ENCODE measurements at regions not wholly inside any gene's neighbourhood (a gene's known extent, or its start where the extent isn't known, plus 50 kb on each side); places are given as distances from the start of the nearest gene placed in this dataset.
"Not testable (repeated sequence)": the region's sequence is repeated elsewhere in the genome, so short reads cannot be mapped to it uniquely, and the experiment has no call there.

DNA sequence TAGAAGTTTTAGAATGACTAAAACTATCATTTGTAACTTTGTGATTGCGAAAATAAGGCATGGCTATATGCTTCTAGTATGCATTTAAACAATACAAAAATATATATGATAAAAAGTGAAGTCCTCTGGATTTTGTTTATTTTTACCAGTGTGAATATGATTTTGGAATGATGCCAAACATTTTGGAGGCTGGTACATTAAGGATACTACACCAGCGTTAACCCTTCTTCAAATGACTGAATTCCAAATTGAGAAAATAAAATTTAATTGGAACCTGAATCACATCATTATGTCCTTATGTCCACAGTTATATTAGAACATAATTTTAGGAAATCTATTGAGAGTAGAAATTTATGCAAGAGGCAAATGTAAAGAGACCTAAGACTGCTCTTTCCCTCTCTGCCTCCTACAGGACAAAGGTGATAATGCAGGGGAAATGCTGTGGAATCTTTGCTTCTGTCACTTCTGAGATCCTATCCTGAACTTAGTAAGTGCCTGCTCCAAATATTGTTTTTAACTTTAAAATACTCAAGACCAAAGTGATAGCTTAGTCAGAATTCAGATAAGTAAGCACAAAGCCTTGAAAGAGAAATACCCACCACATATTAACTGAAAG is 121.1 kb upstream of the NANOGP8 start:
- peak; percentile 49 for DNase-seq

DNA sequence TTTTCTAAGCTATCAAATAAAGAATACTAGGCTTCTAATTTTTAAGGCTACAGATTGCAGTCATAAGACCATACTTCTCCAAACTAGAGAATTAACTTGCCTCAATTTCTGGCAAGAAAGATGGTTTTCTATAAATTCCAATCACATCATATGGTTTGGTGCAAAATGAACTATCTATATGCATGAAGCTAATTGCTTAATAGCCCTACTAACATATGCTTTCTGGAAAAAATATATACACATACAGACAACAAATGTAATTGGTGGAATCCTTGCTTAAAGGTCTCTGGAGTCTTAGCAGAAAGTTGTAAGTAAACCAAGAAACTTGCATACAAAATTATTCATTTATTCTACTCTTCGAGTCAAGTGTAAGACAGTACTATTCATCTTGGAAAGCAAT is 113.1 kb upstream of the NANOGP8 start:
- DNase-seq = no peak

DNA sequence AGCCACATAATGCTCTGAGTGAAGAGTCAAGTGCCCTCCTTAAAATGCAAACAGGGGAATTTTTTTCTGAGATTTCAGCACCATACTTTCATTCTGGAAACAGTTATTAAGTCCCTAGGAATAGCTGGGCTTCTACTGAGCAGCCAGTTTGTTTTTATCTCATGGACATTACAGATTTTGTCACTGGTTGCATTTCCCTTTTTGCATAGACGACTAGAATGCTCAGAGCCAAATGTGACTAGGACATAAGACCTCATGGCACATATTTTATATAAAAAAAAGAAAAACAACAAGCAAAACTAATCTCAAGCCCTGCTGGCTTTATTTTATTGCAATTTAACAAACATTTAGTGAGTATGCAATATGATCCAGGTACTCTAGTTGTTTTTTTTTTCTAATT is 112.7 kb upstream of the NANOGP8 start:
- DNase-seq = no peak

DNA sequence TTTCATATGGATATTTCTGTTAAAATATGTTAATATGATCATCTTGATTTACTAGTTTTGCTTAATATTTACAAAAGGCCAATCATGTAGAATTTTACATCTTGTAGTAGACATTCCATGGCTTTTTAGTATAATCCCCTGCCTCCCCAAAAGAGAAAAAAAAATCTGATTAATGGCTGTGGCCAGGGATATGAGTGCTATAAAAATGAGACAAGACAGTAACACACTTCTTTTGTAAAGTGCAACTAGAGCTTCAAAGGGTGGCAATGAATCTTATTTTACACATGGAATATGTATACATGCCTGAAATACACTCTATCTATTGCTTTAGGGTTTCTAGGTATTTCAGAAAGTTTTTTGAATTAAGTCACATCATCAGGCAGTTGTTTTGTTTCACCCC is 112.2 kb upstream of the NANOGP8 start:
- no peak for DNase-seq

DNA sequence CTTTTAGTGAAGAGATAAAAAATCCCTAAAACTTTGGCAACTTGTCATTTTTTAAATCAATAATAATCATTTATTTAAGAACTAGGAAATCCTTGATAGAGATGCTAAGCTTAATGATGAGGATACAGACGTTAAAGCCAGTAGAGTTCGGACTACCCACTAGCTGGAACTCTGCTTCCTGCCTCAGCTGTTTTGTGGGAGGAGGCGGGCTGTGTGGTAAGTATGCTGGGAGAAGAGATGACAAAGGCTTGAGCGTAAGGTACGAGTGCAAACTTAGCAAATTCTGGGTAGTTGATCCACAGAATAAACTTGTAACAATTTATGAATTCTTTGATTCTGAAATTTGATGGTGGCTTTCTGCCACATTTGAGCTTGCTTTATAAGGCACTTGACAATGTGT is 111.2 kb upstream of the NANOGP8 start:
- DNase-seq = no peak

DNA sequence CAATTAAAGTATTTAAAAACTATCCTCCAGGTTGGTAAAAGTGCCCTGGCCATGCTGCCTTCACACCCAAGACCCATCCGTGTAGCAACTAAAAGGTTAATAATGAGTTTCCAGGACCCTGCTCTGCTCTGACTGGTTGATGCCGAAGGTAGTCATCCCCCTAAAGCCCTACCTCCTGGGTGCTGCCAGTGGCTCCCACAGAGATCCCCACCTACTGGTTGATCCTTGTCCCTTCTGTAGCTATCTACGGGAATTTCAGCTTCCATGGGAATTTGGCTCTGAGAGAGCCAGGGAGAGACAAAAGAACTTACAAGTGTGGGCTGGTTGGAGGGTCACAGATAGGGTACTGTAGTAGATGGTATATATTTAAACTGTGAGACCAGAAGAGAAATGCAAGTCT is 110.6 kb upstream of the NANOGP8 start:
- no peak for DNase-seq

DNA sequence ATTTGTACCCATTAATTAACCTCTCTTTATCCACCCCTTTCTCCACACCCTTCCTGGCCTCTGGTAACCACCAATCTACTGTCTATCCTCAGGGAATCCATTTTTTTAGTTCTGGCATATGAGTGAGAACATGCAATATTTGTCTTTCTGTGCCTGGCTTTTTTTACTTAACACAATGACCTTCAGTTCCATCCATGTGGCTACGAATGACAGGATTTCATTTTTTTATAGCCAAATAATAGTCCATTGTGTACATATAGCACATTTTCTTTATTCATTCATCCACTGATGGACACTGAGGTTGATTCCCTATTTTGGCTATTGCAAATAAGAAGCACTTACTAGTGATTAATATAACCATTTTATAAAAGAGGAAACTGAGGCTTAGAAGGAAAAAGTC is 109.9 kb upstream of the NANOGP8 start:
- no peak for DNase-seq

DNA sequence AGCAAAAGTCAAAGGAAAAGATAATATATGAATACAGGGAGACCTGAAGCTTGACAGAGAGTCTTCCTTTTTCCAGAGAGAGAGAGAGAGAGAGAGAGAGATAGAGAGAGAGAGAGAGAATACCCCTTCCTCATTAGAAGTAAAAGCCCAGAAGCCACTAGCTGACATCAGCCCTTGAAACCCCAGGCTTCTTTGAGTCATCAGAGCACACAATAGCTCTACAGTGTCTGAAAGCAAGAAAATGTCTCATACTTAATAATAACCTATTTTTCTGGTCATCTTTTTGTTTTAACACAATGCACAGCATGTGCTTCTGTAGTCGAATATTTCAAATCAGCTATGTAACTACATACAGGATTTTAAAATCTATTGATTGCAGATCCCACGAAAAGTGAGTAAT is 109.2 kb upstream of the NANOGP8 start:
- no peak for DNase-seq

DNA sequence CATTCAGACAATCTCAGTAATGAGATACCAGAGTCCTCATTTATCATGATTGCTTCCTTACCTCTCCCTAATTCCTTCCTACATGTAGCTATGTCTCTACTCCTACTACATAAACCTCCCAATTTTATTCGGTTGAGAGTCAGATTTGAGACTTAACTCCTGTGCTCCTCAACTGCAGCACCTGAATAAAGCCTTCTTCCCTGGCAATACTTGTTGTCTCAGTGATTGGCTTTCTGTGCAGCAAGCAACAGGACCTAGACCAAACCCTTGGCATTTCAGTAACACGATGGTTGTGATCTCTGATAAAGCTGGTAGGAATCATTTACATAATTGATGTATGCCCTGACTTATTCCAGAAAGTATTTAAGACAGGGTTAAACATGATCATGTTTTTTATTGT is 106.7 kb upstream of the NANOGP8 start:
- no peak for DNase-seq

DNA sequence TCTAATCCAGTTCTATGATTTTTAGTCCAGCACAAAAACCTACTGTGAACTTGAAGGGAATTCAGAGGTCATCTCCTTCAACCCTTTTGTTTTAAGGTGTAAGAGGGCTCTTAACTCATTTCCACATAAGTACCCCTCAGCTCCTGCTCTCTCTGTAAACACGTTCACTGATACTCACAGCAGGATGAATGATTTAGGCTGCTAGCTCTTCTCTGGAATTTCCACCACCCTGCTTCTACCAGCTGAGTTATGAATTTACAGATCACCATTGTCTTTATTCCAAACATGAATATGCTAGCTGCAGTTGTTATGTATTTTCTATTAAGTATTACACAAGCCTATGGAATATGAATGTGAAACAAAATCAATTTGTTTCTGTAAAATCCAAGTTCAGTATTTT is 101.3 kb upstream of the NANOGP8 start:
- DNase-seq = no peak

DNA sequence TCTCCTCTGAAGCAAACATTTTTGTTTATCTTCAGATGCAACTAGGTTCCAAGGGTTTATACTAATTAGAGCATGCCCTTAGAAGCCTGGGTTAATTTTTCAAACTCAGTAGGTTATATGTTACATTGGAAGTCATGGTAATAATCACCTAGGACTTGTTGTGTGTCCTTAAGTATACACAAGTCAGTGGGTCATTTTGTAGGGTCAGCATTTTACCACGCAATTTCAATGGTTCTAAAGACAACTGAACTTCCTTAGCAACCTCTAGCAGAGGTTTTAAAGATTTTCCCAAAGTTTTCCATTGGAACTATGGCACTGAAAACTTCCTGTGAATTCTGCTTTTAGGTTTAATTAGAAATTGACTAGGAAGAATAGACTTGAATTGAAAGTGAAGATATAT is 99.6 kb upstream of the NANOGP8 start:
- no peak for DNase-seq

DNA sequence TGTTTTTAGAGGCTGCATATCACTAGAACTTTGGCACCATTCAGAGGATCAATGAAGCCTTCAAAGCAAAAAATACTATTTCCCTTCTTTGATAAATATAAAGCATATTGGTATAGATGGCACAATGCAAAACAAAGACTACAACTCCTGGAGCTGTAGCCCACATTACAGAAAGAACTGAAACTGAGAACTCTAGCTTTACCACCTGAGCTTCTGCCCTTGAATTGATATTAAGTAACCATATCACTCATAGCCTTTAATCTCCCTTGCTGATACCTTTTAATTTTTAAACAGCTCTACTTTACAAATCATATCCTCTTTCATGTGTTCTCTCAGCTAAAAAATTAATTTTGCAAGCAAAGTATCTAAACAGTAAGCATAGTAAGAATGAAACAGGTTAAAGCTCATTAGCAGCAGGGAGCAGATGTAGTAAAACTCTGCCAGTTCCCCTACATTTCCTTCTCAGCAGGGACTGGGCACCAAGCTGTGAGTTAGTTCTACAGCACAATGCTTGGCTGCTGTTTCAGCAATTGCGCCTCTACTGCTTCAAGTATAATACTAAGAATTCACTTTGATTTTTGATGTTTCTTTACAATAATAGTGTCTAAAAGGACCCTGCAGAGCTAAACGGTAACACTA is 97.9 kb upstream of the NANOGP8 start:
- DNase-seq = no peak

DNA sequence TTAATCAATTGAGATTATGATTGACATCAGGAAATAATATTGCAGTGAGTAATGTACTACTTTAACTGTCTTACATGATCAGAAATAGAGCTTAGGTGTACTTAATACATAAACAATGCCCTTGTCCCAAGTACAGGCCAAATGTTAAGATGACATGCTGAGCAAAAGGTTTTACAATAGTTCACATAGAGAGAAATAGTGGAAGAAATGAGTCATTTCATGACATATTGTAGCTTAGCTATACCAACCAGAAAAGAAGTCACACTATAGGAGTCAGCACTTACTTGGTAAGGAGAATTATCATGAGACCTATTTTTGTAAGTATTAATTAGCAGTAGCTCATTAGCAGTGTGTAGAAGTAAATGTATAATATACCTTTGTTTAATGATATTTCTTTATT is 96.4 kb upstream of the NANOGP8 start:
- no peak for DNase-seq

DNA sequence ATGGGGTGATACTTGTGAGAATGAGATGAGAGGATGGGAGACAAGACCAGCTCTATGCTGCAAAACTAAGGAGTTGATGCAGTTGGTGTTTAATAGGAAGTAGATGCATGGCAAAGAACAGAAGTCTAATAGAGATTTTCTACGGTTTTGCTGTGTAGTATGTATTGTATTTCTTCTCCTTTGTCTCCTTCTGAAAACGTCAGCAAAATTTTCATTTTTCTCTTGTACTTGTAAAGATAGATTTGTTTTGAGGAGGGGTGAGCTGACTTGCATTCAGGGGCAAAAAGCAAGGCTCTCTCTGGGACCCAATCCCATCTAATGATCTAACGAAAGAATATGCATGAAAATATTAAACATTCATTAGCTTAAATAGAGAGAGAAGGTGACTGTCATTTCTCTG is 94.6 kb upstream of the NANOGP8 start:
- no peak for DNase-seq

DNA sequence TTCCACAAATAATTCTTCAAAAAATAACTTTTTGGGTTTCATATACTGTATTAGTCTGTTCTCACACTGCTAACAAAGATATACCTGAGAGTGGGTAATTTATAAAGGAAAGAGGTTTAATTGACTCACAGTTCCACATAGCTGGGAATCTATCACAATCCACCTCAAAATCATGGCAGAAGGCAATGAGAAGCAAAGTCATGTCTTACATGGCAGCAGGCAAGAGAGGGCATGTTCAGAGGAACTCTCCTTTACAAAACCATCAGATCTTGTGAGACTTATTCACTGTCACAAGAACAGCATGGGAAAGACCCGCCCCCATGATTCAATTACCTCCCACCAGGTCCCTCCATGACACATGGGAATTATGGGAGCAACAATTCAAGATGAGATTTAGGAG is 93.1 kb upstream of the NANOGP8 start:
- DNase-seq = not testable (repeated sequence)

DNA sequence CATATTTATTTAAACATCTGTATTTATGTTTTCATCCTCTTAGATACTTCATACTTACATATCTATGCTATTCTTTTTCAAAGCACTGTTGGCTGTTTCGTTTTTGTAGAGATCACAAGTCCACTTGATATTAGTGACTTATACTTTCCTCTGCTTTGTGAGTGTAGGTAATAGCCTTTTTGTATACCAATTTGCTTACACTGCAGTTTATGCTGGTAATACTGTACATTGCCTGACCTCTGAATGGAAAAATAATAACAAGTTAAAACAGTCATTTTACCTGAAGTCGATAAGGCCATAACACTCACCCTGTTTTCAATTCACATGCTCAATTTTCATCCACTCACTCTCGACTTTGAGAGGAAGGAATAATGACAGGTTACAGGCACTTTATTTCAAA is 89.9 kb upstream of the NANOGP8 start:
- DNase-seq = no peak

DNA sequence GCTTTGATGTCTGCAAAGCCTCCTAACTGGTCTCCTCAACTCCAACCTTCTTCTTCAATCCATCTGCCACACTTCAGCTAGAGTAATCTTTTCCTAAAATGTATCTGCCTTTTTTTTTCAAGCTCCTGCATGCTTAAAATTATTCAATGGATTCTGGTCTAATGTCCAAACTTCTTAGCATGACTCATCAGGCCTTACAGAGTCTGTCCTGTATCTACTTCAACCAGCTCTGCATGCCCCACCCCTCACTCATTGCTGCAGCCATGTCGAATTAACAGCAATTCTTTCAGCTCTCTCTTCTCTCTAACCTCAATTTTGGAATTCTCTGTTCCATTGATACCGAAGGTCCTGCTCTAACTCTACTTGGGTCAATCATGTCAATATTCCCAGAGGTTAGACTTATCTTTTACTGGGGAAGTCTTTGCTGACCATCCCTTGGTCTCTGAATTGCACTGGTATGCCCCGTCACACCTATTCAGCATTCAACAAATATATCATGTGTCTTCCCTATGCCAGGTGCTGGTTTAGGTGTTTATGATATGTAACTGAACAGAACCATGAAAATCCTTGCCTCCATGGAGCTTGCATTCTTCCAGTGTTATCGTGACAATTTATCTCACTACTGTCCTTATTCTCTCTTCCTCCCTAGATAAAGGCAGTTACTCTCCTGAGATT is 88.5 kb upstream of the NANOGP8 start:
- peak; percentile 46 for DNase-seq

DNA sequence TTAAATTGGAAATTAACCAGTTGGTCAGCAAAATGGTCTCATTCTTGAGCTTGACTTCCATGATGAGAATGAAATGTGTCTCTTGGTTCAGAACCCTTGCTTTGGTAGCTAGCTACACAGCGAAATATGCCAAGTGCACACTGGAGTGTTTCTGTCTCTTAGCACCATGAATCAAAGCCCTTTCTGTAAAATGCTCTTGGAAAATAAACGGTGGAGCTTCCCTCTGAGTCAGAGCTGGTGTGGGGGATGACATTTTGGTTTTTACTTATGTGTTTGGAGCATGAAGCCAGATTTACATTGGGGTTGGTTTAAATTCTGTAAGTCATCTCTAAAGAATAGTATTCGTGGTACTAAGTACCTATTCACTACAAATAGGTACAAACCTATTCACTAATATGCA is 85.1 kb upstream of the NANOGP8 start:
- no peak for DNase-seq

DNA sequence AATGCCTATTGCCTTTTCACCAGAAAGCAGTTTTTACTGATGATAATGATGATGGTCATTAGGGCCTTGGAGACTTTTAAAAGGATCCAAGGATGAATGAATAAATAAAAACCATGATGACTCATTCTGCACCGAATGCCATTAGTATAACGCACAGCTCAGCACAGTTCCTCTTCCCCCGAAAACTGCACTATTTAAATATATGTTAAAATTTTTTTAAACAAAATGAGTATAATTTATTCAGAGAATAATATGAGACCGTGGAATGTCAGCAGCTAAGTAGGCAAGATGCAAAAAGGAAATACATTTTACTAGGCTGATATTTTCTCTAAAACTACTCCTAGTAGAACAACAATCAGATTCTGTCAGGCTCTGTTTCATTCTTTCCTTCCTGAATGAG is 83.4 kb upstream of the NANOGP8 start:
- DNase-seq = no peak

DNA sequence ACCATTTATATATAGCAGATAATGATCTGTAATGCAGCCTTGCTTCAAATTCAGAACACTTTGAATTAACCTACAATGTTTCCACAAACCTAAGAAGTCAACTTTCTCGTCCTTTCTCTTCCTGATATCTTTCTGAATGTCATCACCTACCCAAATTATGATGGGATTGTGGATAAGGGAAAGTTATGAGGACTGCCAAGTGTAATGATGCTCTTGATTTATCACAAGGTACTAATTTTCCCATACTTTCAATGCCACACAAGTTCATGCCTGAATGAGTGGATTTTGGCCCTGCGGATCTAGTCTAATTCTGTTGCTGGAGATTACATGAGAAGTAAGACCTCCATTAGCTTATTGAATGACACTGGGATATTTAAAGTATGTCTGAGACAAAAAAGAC is 82.6 kb upstream of the NANOGP8 start:
- no peak for DNase-seq

DNA sequence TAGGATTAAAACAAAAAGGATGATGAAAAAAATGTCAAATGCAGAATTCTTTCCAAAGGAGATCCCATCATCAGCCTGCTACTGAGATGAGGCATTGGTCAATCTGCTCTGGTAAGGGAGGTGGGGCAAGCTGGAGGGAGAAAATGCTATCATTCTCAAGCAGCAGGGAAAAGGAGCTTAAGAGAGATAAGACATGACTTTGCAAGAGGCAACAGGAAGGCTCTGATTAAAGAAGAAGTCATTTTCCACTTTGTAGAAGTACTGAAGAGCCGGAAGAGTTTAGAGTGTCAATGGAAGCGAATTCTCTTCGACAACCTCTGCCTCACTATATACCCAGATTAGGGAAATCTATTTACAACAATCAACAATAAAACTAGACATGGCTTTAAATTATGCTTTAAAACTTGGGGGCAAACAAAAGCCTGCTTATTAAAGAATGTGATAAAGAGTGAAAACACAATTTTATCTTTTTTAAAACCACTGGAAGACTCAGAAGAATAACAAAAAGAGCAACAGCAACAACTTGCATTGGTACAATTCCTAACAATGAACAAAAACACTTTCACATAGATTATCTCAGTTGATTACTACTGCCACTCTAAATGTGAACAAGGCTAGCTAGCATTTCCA is 81.8 kb upstream of the NANOGP8 start:
- DNase-seq = peak; percentile 93

DNA sequence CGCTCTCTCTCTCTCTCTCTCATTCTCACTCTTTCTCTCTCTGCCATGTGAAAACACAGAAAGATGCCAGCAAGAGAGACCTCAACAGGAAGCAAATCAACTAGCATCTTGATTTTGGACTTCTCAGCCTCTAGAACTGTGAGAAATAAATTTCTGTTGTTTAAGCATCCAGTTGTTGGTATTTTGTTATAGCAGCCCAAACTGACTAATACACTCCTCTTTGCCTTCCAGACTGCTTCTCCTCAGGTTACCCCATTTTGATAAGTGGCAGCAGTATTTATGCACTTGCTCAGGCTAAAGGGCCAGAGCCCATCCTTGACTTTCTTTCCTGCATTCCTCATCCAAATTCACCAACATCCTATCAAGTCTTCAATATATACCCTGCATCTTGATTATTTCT is 76.6 kb upstream of the NANOGP8 start:
- no peak for DNase-seq

DNA sequence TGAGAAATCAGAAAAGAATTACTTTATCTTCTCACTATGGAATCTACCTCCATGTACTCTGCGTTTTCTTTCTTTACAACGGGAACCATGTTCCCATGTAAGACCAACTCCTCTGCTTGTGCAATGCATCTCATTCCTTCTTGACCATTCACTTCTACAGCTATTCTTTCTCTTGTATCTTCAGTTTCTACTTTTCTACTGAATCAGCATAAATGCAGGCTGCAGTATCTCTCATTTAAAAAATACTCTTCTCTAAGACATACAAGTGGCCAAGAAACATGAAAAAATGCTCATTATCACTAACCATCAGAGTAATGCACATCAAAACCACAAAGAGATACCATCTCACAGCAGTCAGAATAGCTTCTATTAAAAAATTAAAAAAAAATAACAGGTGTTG is 74.1 kb upstream of the NANOGP8 start:
- peak; percentile 18 for DNase-seq

DNA sequence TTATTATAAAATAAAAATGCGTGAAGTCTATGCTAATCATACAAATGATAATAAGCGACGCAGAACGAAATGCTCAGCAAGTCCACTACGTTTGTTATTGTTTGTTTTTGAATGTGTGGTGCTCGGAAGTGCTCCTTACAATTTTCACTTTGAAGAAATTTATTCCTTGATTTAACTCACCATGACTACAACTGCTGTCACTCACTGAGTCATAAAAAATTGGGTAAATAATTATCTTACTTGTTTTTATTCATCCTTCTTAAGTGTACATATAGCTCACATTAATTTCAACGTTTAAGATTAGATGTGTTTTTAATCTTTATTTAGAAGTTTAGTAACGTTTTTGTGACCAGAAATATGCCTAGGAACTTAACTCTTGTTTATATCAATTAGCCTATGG is 66.7 kb upstream of the NANOGP8 start:
- DNase-seq = no peak
